Right lobe of liver (tissue), 4 donors: ENCODE measurements at regions not wholly inside any gene's neighbourhood (a gene's known extent, or its start where the extent isn't known, plus 50 kb on each side); places are given as distances from the start of the nearest gene placed in this dataset.

Experiments
- CTCF ChIP-seq, 4 donors: fragments of 200-600 bp in 3 of 4; fragments of 450-650 bp in 1 of 4; IDR thresholded peaks; one replicate each; pipeline versions ENCODE4 v1.5.1 to v1.8.0; 2016 to 2022; ENCODE audit warnings: antibody characterized with exemption in 4 of 4, mild to moderate bottlenecking in 2 of 4
- POLR2A ChIP-seq: fragments of 450-650 bp; IDR thresholded peaks from one replicate; pipeline ENCODE4 v1.6.1; 2017; ENCODE audit warnings: antibody characterized with exemption, mild to moderate bottlenecking
- donor health status: DM: no; HTN: no; CAD: no.
- donor health status: DM: no; HTN: no; CAD: no.
- donor health status: DM: no; HTN: yes; CAD: no.

GRCh38 chr12:90100579-90100978, 391.9 kb upstream of the ATP2B1 start:
- TF ChIP-seq CTCF (IDR thresholded peaks at IDR 0.05) (no peak), POLR2A (no peak)
